Dedifferentiated amniotic fluid mesenchymal stem cell (primary cell): ENCODE measurements at regions not wholly inside any gene's neighbourhood (a gene's known extent, or its start where the extent isn't known, plus 50 kb on each side); places are given as distances from the start of the nearest gene placed in this dataset.
"Not testable (repeated sequence)": the region's sequence is repeated elsewhere in the genome, so short reads cannot be mapped to it uniquely, and the experiment has no call there.

ENCODE experiments used
- DNase-seq: peaks from one replicate; pipeline ENCODE4 v3.0.0-alpha.2; 2016; ENCODE audit errors: extremely low spot score

- DNase-seq, result not testable (repeated sequence)
Measured at GRCh38 chr15:30195355-30196008, 60.6 kb downstream of the GOLGA8T start.

GRCh38 chr15:30196009-30196375 lies 61.1 kb downstream of the GOLGA8T start:
- not testable (repeated sequence) for DNase-seq

GRCh38 chr15:30196769-30197168 lies 61.9 kb downstream of the GOLGA8T start:
- not testable (repeated sequence) for DNase-seq

GRCh38 chr15:30201517-30201916 lies 66.7 kb downstream of the GOLGA8T start:
- DNase-seq, result not testable (repeated sequence)

GRCh38 chr15:30213733-30214132 lies 78.9 kb downstream of the GOLGA8T start:
- DNase-seq, result not testable (repeated sequence)

GRCh38 chr15:30221803-30222202 lies 87.0 kb downstream of the GOLGA8T start:
- DNase-seq, result not testable (repeated sequence)

- not testable (repeated sequence) for DNase-seq
Measured at GRCh38 chr15:30222798-30223591, 88.1 kb downstream of the GOLGA8T start.

GRCh38 chr15:30225233-30225891 lies 90.5 kb downstream of the GOLGA8T start:
- not testable (repeated sequence) for DNase-seq

- peak; percentile 6 for DNase-seq
Measured at GRCh38 chr15:30261432-30262141, 126.7 kb downstream of the GOLGA8T start.

GRCh38 chr15:30262142-30262460 lies 127.2 kb downstream of the GOLGA8T start:
- not testable (repeated sequence) for DNase-seq

- not testable (repeated sequence) for DNase-seq
Measured at GRCh38 chr15:30264000-30264399, 129.1 kb downstream of the GOLGA8T start.

- DNase-seq, result not testable (repeated sequence)
Measured at GRCh38 chr15:30295150-30295844, 98.0 kb downstream of the CHRFAM7A start.

GRCh38 chr15:30303968-30304367 lies 89.4 kb downstream of the CHRFAM7A start:
- not testable (repeated sequence) for DNase-seq
